ENCODE measurements at regions not wholly inside any gene's neighbourhood (a gene's known extent, or its start where the extent isn't known, plus 50 kb on each side); places are given as distances from the start of the nearest gene placed in this dataset.

DNA sequence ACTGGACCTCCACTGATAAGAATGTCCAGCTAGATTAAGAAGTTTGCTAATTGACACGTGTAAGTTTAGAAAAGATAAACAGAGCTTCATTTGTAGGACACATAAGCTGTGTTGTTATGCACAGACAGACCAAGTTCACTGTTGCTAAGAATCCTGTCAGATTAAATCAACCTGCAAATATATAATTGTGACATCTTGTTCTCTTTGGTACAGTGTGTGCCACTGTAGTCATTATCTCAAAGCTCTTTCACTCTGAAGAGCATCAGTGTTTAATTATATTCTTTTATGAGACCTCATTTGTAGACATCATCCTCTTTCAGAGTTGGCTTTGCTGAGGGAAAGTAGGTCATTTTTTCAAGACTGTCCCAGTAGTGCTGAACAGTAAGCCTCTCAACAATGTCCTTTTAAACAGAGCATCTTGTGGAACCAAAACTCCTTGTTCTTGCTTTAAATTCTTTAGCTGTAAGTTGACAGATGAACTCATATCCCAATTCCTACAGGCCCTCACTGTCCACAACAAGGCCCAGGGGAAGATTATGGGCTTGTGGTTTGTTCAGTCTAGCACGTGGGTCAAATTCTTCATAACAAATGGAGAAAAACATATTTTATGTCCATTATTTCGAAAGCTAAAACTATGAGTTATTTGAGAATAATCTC is 252.4 kb downstream of the HDGFL1 start:
- peak; percentile 62 for DNase-seq

DNA sequence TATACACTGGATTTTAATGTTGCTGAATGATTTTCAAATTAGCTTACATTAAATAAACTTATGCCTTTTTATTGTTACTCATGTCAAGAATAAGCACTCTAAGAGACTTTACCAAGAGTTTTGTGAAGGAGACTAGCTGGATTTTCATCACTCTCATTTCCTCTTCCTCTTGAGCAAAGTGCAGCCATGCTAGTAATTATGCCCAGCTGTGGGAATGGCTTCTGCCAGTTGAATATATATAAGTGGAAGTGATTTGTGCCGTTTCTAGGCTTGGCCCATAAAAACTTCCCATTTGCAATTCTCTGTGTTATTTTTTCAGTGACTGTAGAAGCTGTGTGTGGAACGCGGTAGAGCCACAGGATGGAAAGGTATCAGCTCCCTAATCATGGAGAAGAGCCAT is 255.8 kb downstream of the HDGFL1 start:
- no peak for DNase-seq

DNA sequence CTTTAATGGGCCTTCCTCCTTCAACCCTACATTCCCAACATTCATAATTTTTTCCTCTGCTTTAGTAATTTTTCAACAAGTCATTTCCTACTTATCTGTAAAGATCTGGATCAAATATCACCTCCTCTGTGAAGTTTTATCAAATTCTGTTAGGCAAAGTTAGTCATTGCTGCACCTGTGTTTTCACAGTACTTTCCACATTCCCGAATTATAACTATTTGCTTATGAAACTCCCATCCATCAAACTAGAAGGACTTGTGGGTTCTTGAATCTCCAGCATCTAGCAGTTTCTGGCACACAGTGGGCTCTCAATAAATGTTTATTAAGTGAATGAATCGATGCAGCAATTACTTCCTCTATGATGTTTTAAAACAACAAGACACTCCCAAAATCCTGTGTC is 257.6 kb downstream of the HDGFL1 start:
- no peak for DNase-seq

DNA sequence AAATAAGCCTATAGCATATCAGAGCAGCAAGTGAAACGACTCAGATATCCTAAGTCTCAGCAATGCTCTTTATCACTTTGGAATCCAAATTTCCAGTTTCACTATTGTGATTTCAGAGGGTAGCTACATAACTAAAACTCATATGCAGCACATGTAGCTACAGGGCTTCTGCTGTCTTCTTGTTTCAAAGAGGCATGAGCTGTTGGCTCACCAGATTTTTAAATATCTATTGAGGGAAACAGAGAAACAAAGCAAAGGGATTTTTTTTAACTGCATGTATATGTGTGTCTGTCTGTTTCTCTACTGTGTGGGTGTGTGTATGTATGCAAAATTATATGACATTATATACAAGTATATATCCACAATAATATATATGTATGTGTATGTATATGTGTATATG is 258.4 kb downstream of the HDGFL1 start:
- peak; percentile 4 for DNase-seq

DNA sequence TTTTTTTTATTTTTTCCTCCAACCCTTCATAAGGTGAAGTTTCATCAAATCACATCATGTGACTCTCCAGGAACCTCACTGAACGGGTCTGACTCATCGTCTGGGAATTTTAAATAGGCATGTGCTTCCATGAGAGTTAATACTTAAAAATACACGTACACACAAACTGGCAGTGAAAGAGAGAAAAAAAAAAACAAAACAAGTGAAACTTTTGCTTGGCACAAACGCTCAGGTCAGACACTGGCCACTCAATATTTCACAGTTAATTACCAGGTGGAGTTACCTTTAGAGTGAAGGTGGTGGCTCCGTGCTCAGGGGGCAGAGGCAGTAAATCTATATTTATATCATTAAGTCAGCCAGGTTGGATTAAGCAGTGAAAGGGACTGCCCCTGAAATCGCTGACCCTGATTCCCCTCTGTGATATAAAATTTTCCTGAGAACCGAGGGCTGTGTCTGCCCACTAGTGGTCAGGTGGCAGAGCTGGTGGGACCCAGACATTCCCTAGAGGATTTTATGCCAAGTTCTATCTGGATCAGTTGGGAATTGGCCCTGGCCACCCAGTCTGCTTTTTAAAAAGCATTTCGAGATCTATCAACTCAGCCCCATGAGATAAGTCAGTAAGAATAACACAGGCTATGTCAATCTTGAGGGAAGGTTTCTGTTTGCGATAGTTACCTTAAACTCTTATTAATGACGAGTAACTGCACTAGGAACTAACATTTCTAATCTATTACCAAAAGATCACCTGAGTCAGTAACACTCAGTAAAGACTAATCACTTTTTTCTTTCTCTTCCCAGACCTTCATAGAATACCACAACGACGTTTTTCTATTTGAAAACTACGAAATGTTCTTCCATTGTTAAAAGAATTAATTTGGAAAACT is 259.1 kb downstream of the HDGFL1 start:
- DNase-seq, result peak; percentile 97

DNA sequence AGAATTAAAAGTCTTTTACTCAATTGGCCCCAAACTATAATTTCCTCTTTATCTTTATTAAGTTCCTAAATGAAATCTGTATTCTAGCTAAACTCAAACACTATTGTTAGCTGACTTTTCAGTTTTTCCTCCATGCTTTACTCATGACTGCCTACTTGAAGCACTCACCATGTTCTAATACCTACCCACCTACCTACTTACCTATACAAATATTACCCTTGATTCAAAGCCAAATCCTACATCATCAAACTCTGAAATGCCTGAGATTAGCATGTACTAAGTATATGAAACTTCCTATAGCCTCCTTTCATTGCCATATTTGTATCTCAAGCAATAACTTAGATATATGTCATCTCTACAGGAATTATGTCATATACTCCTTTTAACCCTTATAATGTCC is 259.7 kb downstream of the HDGFL1 start:
- DNase-seq, result no peak

DNA sequence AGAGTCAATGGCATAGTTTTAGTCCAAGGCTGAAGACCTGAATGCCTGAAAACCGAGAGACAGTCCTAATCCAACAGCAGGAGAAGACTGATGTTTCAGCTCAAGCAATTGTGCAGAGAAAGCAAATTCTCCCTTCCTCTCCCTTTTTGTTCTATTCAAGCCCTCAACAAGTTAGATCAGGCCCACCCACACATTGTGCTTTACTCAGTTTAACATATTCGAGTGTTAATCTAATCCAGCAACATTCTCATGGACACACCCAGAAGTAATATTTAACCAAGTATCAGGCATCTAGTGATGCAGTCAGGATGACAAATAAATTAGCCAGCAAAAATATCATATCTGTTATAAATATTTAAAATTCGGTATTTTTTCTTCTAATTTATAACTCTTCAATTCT is 261.1 kb downstream of the HDGFL1 start:
- DNase-seq, result no peak

DNA sequence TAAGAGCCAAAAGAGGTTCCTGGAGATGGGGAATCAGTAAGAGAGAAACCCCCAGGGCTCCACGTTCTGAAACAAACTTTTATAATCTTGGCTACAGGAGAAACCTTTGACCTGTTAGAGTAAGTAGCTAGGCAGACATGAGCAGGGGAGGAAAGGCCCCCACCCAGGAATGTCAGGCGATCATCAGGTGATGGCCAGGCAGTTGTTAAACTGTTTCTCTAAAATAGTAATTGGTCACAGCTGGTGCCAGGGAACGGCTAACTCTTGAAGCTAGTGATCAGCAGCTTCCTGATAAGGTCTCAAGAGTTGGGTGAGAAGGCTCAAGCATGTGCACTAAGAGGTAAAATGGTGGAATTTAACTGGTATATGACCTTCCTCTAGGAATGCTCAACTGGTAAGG is 263.8 kb downstream of the HDGFL1 start:
- no peak for DNase-seq

DNA sequence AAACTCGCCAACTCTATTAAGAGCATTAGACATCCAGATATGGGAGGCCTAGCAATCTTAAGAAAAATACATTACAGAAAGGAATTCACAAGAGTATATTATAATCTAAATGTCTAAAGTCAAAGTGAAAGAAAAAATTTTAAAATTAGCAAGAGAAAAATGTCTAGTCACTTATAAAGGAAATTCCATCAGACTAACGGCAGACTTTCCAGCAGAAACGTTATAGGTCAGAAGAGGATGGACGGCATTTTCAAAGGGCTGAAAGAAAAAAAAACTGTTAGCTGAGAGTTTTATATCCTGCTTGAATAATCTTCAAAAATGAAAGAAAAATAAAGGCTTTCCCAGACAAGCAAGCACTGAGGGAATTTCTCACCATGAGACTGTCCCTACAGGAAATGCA is 269.0 kb downstream of the HDGFL1 start:
- no peak for DNase-seq

DNA sequence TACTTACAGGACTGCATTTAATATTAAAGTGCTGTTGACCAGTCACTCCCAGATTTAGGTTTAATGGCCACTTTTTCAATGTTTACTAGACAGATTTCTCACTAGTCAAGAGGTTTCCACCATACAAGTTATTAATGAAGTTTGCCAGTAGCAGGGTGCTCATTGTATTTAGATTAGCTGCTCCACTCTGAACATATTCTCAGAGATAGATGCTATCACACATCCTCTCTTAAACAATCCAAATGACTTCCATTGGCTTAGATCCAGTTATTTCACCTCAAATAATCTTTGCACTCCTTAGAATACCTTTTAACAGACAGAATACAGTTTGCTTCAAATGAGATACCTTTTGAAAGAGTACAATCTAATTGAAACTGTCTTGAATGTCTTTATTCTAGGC is 276.1 kb downstream of the HDGFL1 start:
- no peak for DNase-seq

DNA sequence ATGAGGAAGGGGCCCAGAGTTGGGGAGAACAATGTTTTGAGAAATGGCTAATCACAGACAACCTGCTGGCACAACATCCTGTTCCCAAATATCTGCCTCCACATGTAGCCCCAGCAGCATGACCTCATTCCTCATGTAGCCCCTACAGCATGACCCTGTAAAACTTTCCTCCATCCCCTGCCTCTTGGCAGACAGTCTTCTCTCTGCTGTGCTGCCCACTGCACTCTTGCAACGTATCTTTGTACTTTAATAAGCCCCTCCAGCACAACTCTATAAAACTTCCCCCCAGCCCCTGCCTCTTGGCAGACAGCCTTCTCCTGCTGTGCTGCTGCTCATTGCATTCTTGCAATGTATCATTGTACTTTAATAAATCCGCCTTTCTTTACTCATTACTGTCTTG is 278.8 kb downstream of the HDGFL1 start:
- no peak for DNase-seq

DNA sequence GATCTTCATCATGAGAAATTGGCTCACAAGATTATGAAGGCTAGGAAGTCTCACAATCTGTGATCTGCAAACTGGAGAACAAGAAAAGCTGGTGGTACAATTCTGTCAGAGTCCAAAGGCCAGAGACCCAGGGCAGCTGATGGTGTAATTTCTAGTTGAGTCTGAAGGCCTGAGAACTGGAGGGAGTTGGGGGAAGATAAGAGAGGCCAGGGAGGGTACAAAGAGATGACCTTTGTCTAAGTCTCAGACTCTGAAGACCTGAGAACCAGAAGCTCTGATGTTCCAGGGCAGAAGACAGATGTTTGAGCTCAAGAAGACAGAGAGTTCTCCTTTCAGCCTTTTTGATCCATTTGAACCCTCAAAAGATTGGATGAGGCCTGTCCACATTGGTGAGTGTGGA is 280.6 kb downstream of the HDGFL1 start:
- DNase-seq, result no peak

DNA sequence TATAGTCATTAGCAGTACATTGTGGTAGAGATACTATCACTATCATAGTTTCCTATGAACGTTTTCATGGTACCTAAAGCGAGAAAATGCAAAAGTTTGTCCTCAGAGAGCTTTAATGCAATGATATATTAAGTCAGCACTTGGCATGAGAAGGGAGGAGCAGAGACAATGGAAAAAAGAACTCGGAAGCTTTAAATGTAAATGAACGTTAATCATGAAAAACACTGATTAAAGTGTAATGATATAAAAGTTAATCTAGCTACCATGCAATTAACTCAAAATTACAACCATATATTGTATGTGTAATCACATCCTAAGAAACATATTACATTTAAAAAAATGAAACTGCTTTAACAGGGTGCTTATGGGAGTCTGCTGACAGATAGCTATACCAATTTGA is 282.7 kb downstream of the HDGFL1 start:
- no peak for DNase-seq

DNA sequence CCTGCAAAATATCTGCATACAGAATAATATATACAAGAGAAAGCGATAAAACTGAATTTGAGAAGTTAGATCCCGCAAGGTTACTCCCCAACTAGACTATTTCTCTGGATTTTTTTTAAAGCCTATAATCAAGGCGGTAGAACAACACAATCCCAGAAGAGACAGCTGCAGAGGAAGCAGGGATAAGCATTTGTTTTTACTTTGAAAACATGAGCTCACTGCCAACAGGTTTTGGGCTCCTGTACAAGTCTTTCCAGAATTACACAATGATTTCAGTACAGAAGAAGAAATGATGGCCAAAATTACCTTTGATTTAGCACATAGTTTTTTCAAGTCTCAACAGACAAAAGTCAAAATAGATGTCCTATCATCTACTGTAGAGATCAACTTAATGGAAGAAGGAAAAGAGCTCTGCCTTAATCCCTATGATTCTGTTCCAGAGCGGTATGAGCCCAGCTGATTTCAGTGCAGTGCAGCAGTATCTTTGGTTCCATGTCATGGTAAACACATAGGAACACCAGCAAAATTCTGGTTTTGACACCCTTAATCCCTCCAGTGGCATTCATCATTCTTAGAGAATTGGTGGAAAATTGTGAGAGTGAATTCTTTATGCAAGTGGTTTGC is 304.3 kb downstream of the HDGFL1 start:
- no peak for DNase-seq

DNA sequence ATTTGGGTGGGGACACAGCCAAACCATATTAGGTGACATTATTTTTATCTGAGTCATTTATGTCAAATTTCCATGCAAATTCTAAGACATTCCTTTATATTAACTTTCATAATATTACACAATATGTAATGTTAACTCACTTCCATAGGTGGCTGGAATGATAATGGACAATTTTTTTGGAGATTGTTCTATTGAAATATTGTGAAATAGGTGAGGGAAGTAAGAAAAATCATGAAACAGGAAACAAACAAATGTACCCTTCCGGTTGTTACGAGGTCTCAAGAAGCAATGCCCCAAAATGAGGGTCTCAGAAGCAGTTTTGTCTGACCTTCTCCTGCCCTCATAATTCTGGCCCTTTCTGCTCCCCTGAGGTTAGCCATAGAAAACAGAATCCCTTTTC is 306.5 kb downstream of the HDGFL1 start:
- no peak for DNase-seq

DNA sequence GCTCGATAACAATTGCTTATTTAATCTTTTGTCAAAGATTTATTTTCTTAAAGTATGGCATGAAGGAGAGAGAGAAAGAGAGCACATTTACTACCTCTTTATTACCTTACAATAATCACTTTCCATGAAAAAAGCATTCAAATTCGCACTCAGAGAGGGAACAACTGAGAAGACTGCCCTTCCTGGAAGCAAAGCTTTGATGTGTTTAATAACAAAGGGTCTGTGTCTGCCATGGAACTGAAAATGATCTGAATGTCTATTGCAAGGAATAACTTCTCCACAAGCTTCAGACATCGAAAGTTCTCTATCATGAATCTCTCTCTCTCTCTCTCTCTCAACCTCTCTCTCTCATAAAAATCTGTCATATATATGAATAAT is 308.9 kb downstream of the HDGFL1 start:
- DNase-seq, result no peak

DNA sequence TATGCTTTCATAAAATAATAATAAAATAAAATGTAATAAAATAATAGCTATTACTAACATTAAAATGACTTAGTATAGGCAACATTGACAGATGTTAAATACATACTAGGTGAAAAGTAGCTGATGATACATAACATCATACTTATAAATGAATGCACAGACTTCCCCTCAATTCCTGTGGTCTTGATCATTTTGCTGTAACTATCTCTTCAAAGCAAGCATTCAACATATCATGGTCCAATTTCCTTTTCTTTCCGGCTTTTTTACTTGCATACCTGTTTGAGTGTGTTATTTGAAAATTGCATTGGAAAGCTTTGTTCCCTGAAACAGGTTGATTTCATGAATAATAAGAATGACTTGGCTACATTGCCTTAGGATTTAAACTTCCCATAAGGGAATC is 309.3 kb downstream of the HDGFL1 start:
- no peak for DNase-seq

DNA sequence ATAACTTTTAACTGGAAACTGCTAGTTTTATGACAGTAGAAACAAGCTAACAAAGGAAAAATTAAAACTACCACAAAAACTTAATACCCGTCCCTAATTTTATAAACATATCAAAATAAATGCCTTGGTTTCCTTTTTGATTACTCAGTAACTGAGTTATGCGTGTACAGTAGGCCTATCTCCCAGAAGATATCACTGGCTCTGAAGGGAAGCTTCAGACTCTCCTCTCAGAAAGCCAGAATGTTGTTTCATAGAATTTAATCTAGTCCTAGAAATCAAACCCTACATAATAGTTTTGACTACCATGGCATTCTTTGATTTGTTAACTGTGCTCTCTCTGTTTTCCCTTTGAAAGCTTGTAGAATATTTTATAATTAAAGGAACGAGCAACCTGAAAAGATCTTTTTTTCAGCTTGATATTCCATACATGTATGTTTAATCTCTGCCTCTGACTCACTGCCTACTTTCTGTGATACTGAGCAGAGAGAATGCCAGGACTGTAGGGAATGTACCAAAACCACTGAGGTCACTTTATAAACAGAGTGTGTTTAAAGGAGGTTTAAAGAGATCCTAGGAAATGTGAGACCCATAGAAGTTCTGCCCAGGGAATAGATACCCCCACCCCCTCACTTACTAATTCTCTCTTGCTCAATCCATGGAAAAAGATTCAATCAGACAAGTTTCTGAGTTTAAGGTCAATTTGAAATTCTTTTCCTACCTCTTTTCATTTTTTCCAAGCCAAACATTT is 311.5 kb downstream of the HDGFL1 start:
- peak; percentile 97 for DNase-seq

DNA sequence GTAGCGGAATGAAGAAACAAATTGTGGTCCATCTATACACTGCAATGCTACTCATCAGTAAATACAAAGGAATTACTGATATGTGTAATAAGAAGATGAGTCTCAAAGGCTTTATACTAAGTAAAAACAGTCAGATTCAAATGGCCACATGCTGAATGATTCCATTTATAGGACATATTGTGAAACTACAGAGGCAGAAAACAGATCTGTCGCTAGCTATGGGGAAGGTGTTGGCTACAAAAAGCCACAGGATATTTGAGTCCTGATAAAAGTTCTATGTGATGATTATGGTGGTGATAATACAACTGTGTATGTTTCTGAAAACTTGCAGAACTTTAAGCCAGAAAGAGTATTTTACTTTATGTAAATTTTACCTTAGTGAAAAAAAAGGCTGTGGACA is 313.2 kb downstream of the HDGFL1 start:
- no peak for DNase-seq

DNA sequence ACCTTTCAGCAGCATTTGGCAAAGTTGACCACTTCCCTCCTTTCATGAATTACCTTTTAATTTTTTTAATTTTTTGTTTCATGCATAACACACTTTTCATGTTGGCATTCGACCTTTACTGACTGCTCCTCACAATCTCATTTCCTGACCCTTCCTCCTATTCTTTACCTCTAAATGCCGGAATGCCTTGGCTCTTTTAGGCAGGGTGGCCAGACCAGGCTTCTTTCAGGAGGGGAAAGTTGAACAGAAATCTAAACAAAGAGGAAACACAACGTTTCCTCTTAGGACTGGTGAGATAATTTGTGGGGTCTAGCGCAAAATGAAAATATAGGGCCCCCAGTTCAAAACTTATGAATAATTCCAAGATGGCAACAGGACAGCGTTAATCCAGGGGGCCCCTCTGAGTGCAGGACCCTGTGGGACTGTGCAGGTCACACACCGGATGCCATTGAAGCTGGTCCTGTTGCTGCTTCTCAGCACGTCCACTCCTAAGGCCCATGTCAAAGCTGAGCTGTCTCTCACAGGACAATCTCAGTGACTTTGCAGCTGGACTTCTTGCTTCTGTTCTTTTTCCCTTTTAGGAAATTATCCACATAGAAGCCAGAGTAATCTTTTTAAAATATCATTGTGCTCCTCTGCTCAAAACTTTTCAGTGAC is 313.8 kb downstream of the HDGFL1 start:
- DNase-seq, result no peak

DNA sequence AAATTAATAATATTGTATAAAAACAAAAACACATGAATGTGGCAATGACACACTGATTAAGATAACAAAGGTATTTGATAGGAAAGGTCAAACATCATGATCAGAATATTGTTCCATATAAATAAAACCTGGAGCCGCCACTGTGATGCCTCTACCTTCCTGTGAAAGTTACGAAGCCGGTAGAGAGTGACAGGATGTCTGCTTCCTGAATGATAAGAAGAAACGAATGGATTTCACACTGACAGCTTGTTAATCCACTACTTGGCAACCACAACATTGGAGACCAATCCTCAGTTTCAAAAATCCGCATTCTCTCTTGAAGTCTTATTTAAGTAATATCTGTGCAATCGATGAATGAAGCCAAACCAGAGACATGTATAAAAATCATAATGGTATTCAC is 315.1 kb downstream of the HDGFL1 start:
- no peak for DNase-seq

DNA sequence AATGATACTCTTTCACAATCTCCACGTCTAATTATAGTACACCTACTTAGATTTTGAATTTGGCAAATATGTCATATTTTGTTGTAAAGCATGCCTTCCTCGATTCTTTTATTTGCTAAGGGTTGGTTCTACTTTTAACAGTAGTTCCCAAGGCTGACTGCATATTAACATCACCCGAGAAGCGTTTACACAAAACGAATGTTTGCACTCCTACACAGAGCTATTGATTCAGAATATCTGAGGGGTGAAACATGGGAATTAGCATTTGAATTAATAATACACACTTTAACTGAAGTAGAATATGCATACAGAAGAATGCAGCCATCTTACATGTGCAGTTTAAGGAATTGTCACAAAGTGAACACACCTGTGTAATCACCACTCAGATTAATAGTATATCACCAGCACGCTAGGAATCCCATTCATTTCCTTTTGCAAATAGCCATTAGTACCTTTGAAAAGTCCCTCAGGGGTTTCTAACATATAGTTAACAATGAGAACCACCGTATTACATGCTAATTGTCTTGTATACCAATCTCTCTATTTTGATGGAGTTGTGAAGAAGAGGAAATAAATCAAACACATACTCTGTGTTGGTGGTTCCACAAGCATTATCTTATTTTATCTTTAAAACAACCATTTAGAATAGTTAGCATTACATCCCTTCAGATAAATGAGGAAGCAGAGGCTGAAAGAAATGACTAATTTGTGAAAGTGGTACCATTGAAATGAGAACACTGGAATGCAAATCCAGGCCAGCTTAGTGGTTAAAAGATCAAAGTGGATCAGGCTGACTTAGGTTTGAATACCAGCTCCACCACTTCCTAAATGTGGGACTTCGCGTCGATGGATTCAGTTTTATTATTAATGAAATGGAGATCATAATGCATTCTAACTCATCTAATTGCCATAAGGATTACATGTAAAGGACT is 317.6 kb downstream of the HDGFL1 start:
- DNase-seq, result peak; percentile 64

Measured in EL (cell line).